ENCODE measurements at regions not wholly inside any gene's neighbourhood (a gene's known extent, or its start where the extent isn't known, plus 50 kb on each side); places are given as distances from the start of the nearest gene placed in this dataset.
A peak's percentile ranks its signal among the peaks of the same experiment; 100 is the strongest.

GRCh38 chr12:74408601-74409166, 129.0 kb upstream of the ATXN7L3B start:
- Histone ChIP-seq H4K20me1 (ENCODE audit: control insufficient read depth, insufficient read depth, low read depth, low read length) (no peaks in the 10 kb centered on the region), H3K9me2 (replicated peaks; ENCODE audit: control insufficient read depth, low read length) (no peaks in the 10 kb centered on the region), H3K27ac (ENCODE audit: low read depth, low read length) (no peak overlapping the region), H3K79me2 (ENCODE audit: control insufficient read depth, low read length) (no peaks in the 10 kb centered on the region), H3K9me3 (ENCODE audit: control insufficient read depth, insufficient read depth, low read length) (no peaks in the 10 kb centered on the region), H3K4me1 (ENCODE audit: control insufficient read depth, low read length) (no peaks in the 10 kb centered on the region), H3K4me2 (ENCODE audit: low read length) (no peak overlapping the region), H3K4me3 (ENCODE audit: low read length) (no peak overlapping the region), H3K27me3 (ENCODE audit: control insufficient read depth, low read length) (0 out of 2 replicates have a peak, but pooled peaks cover 2% of the 10 kb centered on the region), H3F3A (ENCODE audit: control insufficient read depth, insufficient read depth) (no peaks in the 10 kb centered on the region), H3K36me3 (ENCODE audit: control insufficient read depth, low read length) (no peaks in the 10 kb centered on the region)
- no peak for TF ChIP-seq EZH2phosphoT487 (IDR thresholded peaks at IDR 0.05; ENCODE audit: borderline replicate concordance, low read length)
- TF ChIP-seq, protein P1, sequence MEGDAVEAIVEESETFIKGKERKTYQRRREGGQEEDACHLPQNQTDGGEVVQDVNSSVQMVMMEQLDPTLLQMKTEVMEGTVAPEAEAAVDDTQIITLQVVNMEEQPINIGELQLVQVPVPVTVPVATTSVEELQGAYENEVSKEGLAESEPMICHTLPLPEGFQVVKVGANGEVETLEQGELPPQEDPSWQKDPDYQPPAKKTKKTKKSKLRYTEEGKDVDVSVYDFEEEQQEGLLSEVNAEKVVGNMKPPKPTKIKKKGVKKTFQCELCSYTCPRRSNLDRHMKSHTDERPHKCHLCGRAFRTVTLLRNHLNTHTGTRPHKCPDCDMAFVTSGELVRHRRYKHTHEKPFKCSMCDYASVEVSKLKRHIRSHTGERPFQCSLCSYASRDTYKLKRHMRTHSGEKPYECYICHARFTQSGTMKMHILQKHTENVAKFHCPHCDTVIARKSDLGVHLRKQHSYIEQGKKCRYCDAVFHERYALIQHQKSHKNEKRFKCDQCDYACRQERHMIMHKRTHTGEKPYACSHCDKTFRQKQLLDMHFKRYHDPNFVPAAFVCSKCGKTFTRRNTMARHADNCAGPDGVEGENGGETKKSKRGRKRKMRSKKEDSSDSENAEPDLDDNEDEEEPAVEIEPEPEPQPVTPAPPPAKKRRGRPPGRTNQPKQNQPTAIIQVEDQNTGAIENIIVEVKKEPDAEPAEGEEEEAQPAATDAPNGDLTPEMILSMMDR (IDR thresholded peaks at IDR 0.05; ENCODE audit: low read depth, low read length, poor library complexity, severe bottlenecking), result no peak

GRCh38 chr12:74412606-74413230, 124.9 kb upstream of the ATXN7L3B start:
- Histone ChIP-seq H3K9me2 (replicated peaks; ENCODE audit: control insufficient read depth, low read length) (no peaks in the 10 kb centered on the region), H3K4me3 (ENCODE audit: low read length) (no peak overlapping the region), H3K9me3 (ENCODE audit: control insufficient read depth, insufficient read depth, low read length) (no peaks in the 10 kb centered on the region), H3K36me3 (ENCODE audit: control insufficient read depth, low read length) (no peaks in the 10 kb centered on the region), H3K27ac (ENCODE audit: low read depth, low read length) (no peak overlapping the region), H3F3A (ENCODE audit: control insufficient read depth, insufficient read depth) (no peaks in the 10 kb centered on the region), H3K4me2 (ENCODE audit: low read length) (no peak overlapping the region), H3K4me1 (ENCODE audit: control insufficient read depth, low read length) (no peaks in the 10 kb centered on the region), H4K20me1 (ENCODE audit: control insufficient read depth, insufficient read depth, low read depth, low read length) (no peaks in the 10 kb centered on the region), H3K27me3 (ENCODE audit: control insufficient read depth, low read length) (0 out of 2 replicates have a peak, but pooled peaks cover 2% of the 10 kb centered on the region), H3K79me2 (ENCODE audit: control insufficient read depth, low read length) (no peaks in the 10 kb centered on the region)
- no peak for TF ChIP-seq EZH2phosphoT487 (IDR thresholded peaks at IDR 0.05; ENCODE audit: borderline replicate concordance, low read length)
- TF ChIP-seq, protein P1 (IDR thresholded peaks at IDR 0.05; ENCODE audit: low read depth, low read length, poor library complexity, severe bottlenecking), result peak; percentile 57

DNA sequence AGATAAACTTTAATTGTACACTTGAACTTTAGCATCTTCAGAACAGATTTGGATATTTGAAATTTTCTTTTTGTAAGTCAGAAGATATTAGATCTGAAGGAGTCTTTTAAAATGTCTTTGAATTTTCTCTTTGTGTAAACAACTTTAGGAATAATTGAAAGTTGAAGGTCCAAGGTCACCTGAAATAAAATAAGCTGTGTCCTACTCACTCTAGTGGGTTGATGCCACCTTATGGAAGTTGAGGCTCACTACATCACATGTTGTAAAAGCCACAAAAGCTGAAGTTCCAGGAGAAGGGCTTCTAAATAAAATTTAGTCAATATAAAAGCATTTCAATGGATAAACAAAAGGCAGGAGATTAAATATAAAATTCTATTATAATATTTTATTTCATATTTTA, 122.0 kb upstream of the ATXN7L3B start:
- no peaks in the 10 kb centered on the region for H3K4me1 ChIP-seq (ENCODE audit: control insufficient read depth, low read length)
- 0 out of 2 replicates have a peak, but pooled peaks cover 2% of the 10 kb centered on the region for H3K27me3 ChIP-seq (ENCODE audit: control insufficient read depth, low read length)
- H3F3A ChIP-seq (ENCODE audit: control insufficient read depth, insufficient read depth), result no peaks in the 10 kb centered on the region
- no peaks in the 10 kb centered on the region for H4K20me1 ChIP-seq (ENCODE audit: control insufficient read depth, insufficient read depth, low read depth, low read length)
- no peak overlapping the region for H3K4me2 ChIP-seq (ENCODE audit: low read length)
- TF ChIP-seq EZH2phosphoT487 (IDR thresholded peaks at IDR 0.05; ENCODE audit: borderline replicate concordance, low read length), result no peak
- TF ChIP-seq, protein P1 (IDR thresholded peaks at IDR 0.05; ENCODE audit: low read depth, low read length, poor library complexity, severe bottlenecking), result peak; percentile 46
- H3K36me3 ChIP-seq (ENCODE audit: control insufficient read depth, low read length), result no peaks in the 10 kb centered on the region
- H3K9me2 ChIP-seq (replicated peaks; ENCODE audit: control insufficient read depth, low read length), result no peaks in the 10 kb centered on the region
- no peak overlapping the region for H3K27ac ChIP-seq (ENCODE audit: low read depth, low read length)
- H3K9me3 ChIP-seq (ENCODE audit: control insufficient read depth, insufficient read depth, low read length), result no peaks in the 10 kb centered on the region
- no peak overlapping the region for H3K4me3 ChIP-seq (ENCODE audit: low read length)
- H3K79me2 ChIP-seq (ENCODE audit: control insufficient read depth, low read length), result no peaks in the 10 kb centered on the region

All from DOHH2 (cell line).